ENCODE measurements at regions not wholly inside any gene's neighbourhood (a gene's known extent, or its start where the extent isn't known, plus 50 kb on each side); places are given as distances from the start of the nearest gene placed in this dataset.
"Not testable (repeated sequence)": the region's sequence is repeated elsewhere in the genome, so short reads cannot be mapped to it uniquely, and the experiment has no call there.

DNA sequence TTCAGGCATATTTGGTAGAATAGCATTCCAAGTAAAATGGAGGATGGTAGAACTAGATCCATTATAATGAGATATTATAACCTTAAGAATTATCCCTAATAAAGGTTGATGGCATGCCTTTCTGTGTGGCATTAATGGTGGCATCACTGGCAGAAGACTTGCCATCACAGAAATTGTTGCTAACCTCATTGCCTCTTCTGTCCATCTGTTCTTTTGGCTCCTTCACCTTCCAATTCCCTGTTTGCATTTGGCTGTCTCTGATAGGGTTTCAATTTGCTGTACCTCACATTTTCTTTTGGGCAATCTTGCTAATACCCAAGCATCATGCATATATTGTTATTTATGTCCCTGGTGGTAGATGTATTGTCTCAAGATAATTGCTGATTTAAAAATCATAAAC is 98.9 kb downstream of the SMPDL3A start:
- H3K9me3 Mint-ChIP-seq (ENCODE audit: unreplicated experiment), result no peaks in the 10 kb centered on the region
- H3K36me3 Mint-ChIP-seq (ENCODE audit: insufficient read depth, unreplicated experiment), result no peaks in the 10 kb centered on the region
- CTCF ChIA-PET, result no interaction called here
- H3K4me3 Mint-ChIP-seq (ENCODE audit: unreplicated experiment), result no peak overlapping the region
- BruUV-seq (replicated peaks), result no TSS peak
- Histone ChIP-seq H3K4me1 (no peaks in the 10 kb centered on the region), H3K36me3 (ENCODE audit: control insufficient read depth, insufficient read depth, low read length) (no peaks in the 10 kb centered on the region), H3K27me3 (replicated peaks; ENCODE audit: control insufficient read depth, insufficient read depth, low read length) (no peaks in the 10 kb centered on the region), H3K4me3 (ENCODE audit: low read depth, low read length) (no peak overlapping the region), H3K9me3 (no peaks in the 10 kb centered on the region)
- H3K27ac Mint-ChIP-seq (ENCODE audit: unreplicated experiment), result no peak overlapping the region
- H3K4me1 Mint-ChIP-seq (ENCODE audit: low read depth, unreplicated experiment), result no peaks in the 10 kb centered on the region
- DNase-seq, result no peak
- intact Hi-C loops (cut with micrococcal nuclease; ENCODE audit: unreplicated experiment), result no loop called here
- peaks cover 2% of the 10 kb centered on the region for H3K27me3 Mint-ChIP-seq (ENCODE audit: insufficient read depth, unreplicated experiment)
- POLR2A ChIA-PET, result no interaction called here
- TF ChIP-seq CTCF (IDR thresholded peaks at IDR 0.05; ENCODE audit: insufficient read depth in 1 of 2, low read depth in 1 of 2, low read length in 1 of 2, severe bottlenecking in 1 of 2, unreplicated experiment in 1 of 2), result no peak

DNA sequence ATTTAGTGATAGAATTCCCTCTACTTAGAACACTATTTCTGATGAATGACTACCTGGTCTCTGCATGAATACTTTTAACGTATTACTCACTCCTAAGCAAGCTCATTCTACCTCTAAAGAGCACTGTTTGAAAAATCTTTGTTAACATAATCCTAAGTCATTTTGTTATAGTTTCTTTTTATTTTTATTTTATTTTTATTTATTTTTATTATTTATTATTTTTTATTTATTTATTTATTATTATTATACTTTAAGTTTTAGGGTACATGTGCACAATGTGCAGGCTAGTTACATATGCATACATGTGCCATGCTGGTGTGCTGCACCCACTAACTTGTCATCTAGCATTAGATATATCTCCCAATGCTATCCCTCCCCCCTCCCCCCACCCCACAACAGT is 99.6 kb downstream of the SMPDL3A start:
- BruUV-seq (replicated peaks); CTCF ChIA-PET; H3K27me3 Mint-ChIP-seq (ENCODE audit: insufficient read depth, unreplicated experiment): not testable (repeated sequence)

GRCh38 chr6:122890250-122890649 is 101.2 kb downstream of the SMPDL3A start:
- intact Hi-C loops (cut with micrococcal nuclease; ENCODE audit: unreplicated experiment), result no loop called here
- no peak for DNase-seq
- ChIA-PET POLR2A (no interaction called here), CTCF (no interaction called here)
- no TSS peak for BruUV-seq (replicated peaks)
- Mint-ChIP-seq H3K4me3 (ENCODE audit: unreplicated experiment) (no peak overlapping the region), H3K9me3 (ENCODE audit: unreplicated experiment) (no peaks in the 10 kb centered on the region), H3K4me1 (ENCODE audit: low read depth, unreplicated experiment) (no peaks in the 10 kb centered on the region), H3K27ac (ENCODE audit: unreplicated experiment) (no peak overlapping the region), H3K36me3 (ENCODE audit: insufficient read depth, unreplicated experiment) (no peaks in the 10 kb centered on the region), H3K27me3 (ENCODE audit: insufficient read depth, unreplicated experiment) (no peaks in the 10 kb centered on the region)
- H3K4me1 ChIP-seq, result no peaks in the 10 kb centered on the region
- no peaks in the 10 kb centered on the region for H3K36me3 ChIP-seq (ENCODE audit: control insufficient read depth, insufficient read depth, low read length)
- no peaks in the 10 kb centered on the region for H3K9me3 ChIP-seq
- H3K4me3 ChIP-seq (ENCODE audit: low read depth, low read length), result no peak overlapping the region
- no peak for TF ChIP-seq CTCF (IDR thresholded peaks at IDR 0.05; ENCODE audit: insufficient read depth in 1 of 2, low read depth in 1 of 2, low read length in 1 of 2, severe bottlenecking in 1 of 2, unreplicated experiment in 1 of 2)
- no peaks in the 10 kb centered on the region for H3K27me3 ChIP-seq (replicated peaks; ENCODE audit: control insufficient read depth, insufficient read depth, low read length)

More for the DNA sequence above, 99.6 kb downstream of the SMPDL3A start:
- H3K27me3 ChIP-seq (replicated peaks; ENCODE audit: control insufficient read depth, insufficient read depth, low read length); H3K4me1 ChIP-seq; H3K9me3 ChIP-seq; H3K4me3 Mint-ChIP-seq (ENCODE audit: unreplicated experiment); H3K36me3 Mint-ChIP-seq (ENCODE audit: insufficient read depth, unreplicated experiment); DNase-seq; H3K4me1 Mint-ChIP-seq (ENCODE audit: low read depth, unreplicated experiment); H3K36me3 ChIP-seq (ENCODE audit: control insufficient read depth, insufficient read depth, low read length); H3K9me3 Mint-ChIP-seq (ENCODE audit: unreplicated experiment); H3K4me3 ChIP-seq (ENCODE audit: low read depth, low read length); H3K27ac Mint-ChIP-seq (ENCODE audit: unreplicated experiment); POLR2A ChIA-PET; intact Hi-C loops (cut with micrococcal nuclease; ENCODE audit: unreplicated experiment): not testable (repeated sequence)

- Mint-ChIP-seq H3K9me3 (ENCODE audit: unreplicated experiment) (no peaks in the 10 kb centered on the region), H3K4me1 (ENCODE audit: low read depth, unreplicated experiment) (no peaks in the 10 kb centered on the region), H3K27ac (ENCODE audit: unreplicated experiment) (no peak overlapping the region), H3K36me3 (ENCODE audit: insufficient read depth, unreplicated experiment) (no peaks in the 10 kb centered on the region), H3K4me3 (ENCODE audit: unreplicated experiment) (no peak overlapping the region), H3K27me3 (ENCODE audit: insufficient read depth, unreplicated experiment) (peaks cover 8% of the 10 kb centered on the region)
- TF ChIP-seq CTCF (IDR thresholded peaks at IDR 0.05; ENCODE audit: insufficient read depth in 1 of 2, low read depth in 1 of 2, low read length in 1 of 2, severe bottlenecking in 1 of 2, unreplicated experiment in 1 of 2), result no peak
- Histone ChIP-seq H3K27me3 (replicated peaks; ENCODE audit: control insufficient read depth, insufficient read depth, low read length) (no peaks in the 10 kb centered on the region), H3K9me3 (no peaks in the 10 kb centered on the region), H3K4me1 (no peaks in the 10 kb centered on the region), H3K36me3 (ENCODE audit: control insufficient read depth, insufficient read depth, low read length) (no peaks in the 10 kb centered on the region), H3K4me3 (ENCODE audit: low read depth, low read length) (no peak overlapping the region)
- DNase-seq, result no peak
- CTCF ChIA-PET, result no interaction called here
- no TSS peak for BruUV-seq (replicated peaks)
- POLR2A ChIA-PET, result no interaction called here
- intact Hi-C loops (cut with micrococcal nuclease; ENCODE audit: unreplicated experiment), result no loop called here
Measured at GRCh38 chr6:122894791-122895190, 101.2 kb upstream of the CLVS2 start.

All from Caco-2 (cell line).